ENCODE measurements at regions not wholly inside any gene's neighbourhood (a gene's known extent, or its start where the extent isn't known, plus 50 kb on each side); places are given as distances from the start of the nearest gene placed in this dataset.

GRCh38 chr20:39871013-39871412, 818.0 kb downstream of the MAFB start:
- no peak for TF ChIP-seq PREB (CRISPR knock-in tag; IDR thresholded peaks at IDR 0.05; ENCODE audit: borderline replicate concordance)
- no peak for TF ChIP-seq ZNF416 (CRISPR knock-in tag; IDR thresholded peaks at IDR 0.05)
- TF ChIP-seq RORB (CRISPR knock-in tag; IDR thresholded peaks at IDR 0.05), result no peak

All from WTC11 (cell line).